ENCODE measurements at regions not wholly inside any gene's neighbourhood (a gene's known extent, or its start where the extent isn't known, plus 50 kb on each side); places are given as distances from the start of the nearest gene placed in this dataset.

GRCh38 chr12:13576935-13577500, 380.5 kb downstream of the EMP1 start:
- no peak overlapping the region for H3K4me3 ChIP-seq (ENCODE audit: low read length)
- no peak for DNase-seq (ENCODE audit: low read depth)
- TF ChIP-seq CTCF (conservative IDR thresholded peaks at IDR 0.05; ENCODE audit: low read depth, low read length), result no peak

GRCh38 chr12:13573698-13574321, 377.3 kb downstream of the EMP1 start:
- TF ChIP-seq CTCF (conservative IDR thresholded peaks at IDR 0.05; ENCODE audit: low read depth, low read length), result no peak
- peak; percentile 10 for DNase-seq (ENCODE audit: low read depth)
- no peak overlapping the region for H3K4me3 ChIP-seq (ENCODE audit: low read length)

- no peak overlapping the region for H3K4me3 ChIP-seq (ENCODE audit: low read length)
- TF ChIP-seq CTCF (conservative IDR thresholded peaks at IDR 0.05; ENCODE audit: low read depth, low read length), result no peak
Measured at GRCh38 chr12:13571035-13571434, 374.5 kb downstream of the EMP1 start.

GRCh38 chr12:13570005-13570694, 373.6 kb downstream of the EMP1 start:
- TF ChIP-seq CTCF (conservative IDR thresholded peaks at IDR 0.05; ENCODE audit: low read depth, low read length), result no peak
- DNase-seq (ENCODE audit: low read depth), result no peak

More at GRCh38 chr12:13571035-13571434, 374.5 kb downstream of the EMP1 start:
- DNase-seq (ENCODE audit: low read depth), result no peak

GRCh38 chr12:13566292-13566691, 369.8 kb downstream of the EMP1 start:
- H3K4me3 ChIP-seq (ENCODE audit: low read length), result no peak overlapping the region
- TF ChIP-seq CTCF (conservative IDR thresholded peaks at IDR 0.05; ENCODE audit: low read depth, low read length), result no peak
- no peak for DNase-seq (ENCODE audit: low read depth)

More at GRCh38 chr12:13570005-13570694, 373.6 kb downstream of the EMP1 start:
- H3K4me3 ChIP-seq (ENCODE audit: low read length), result no peak overlapping the region

GRCh38 chr12:13564266-13564810, 367.8 kb downstream of the EMP1 start:
- TF ChIP-seq CTCF (conservative IDR thresholded peaks at IDR 0.05; ENCODE audit: low read depth, low read length), result no peak
- no peak overlapping the region for H3K4me3 ChIP-seq (ENCODE audit: low read length)
- DNase-seq (ENCODE audit: low read depth), result no peak
